DOHH2 (cell line): ENCODE measurements at regions not wholly inside any gene's neighbourhood (a gene's known extent, or its start where the extent isn't known, plus 50 kb on each side); places are given as distances from the start of the nearest gene placed in this dataset.

Experiments used
- H3F3A ChIP-seq: fragments of 200-600 bp; sonication (generic), shearing (Covaris generic); 2 replicates; pipeline ENCODE4 v1.6.0; 2016; ENCODE audit warnings: antibody characterized with exemption, mild to moderate bottlenecking; ENCODE audit not compliant: control insufficient read depth, insufficient read depth
- H3K27ac ChIP-seq: fragments of 200-600 bp; sonication (generic); 2 replicates; pipeline ENCODE4 v1.5.1; 2014; ENCODE audit warnings: low read depth, mild to moderate bottlenecking, low read length, moderate library complexity
- H3K27me3 ChIP-seq: fragments of 200-600 bp; sonication (generic); 2 replicates; pipeline ENCODE4 v1.6.1; 2014; ENCODE audit warnings: mild to moderate bottlenecking, low read length, mixed read lengths; ENCODE audit not compliant: control insufficient read depth
- H3K36me3 ChIP-seq: fragments of 200-600 bp; sonication (generic); 2 replicates; pipeline ENCODE4 v1.6.1; 2014; ENCODE audit warnings: mild to moderate bottlenecking, low read length, moderate library complexity, mixed read lengths; ENCODE audit not compliant: control insufficient read depth
- H3K4me1 ChIP-seq: fragments of 200-600 bp; sonication (generic); 2 replicates; pipeline ENCODE4 v1.6.1; 2014; ENCODE audit warnings: mild to moderate bottlenecking, low read length, mixed read lengths; ENCODE audit not compliant: control insufficient read depth
- H3K4me2 ChIP-seq: fragments of 200-600 bp; sonication (generic); 2 replicates; pipeline ENCODE4 v1.6.0; 2014; ENCODE audit warnings: mild to moderate bottlenecking, low read length, moderate library complexity
- H3K4me3 ChIP-seq: fragments of 200-600 bp; sonication (generic); 2 replicates; pipeline ENCODE4 v1.5.1; 2014; ENCODE audit warnings: mild to moderate bottlenecking, low read length, mixed read lengths
- H3K79me2 ChIP-seq: fragments of 200-600 bp; sonication (generic); 2 replicates; pipeline ENCODE4 v1.6.1; 2014; ENCODE audit warnings: mild to moderate bottlenecking, low read length, mixed read lengths; ENCODE audit not compliant: control insufficient read depth
- H3K9me2 ChIP-seq: fragments of 200-600 bp; sonication (generic); replicated peaks from 2 replicates; pipeline ENCODE4 v1.6.1; 2014; ENCODE audit warnings: mild to moderate bottlenecking, low read length, mixed read lengths; ENCODE audit not compliant: control insufficient read depth
- H3K9me3 ChIP-seq: fragments of 200-600 bp; sonication (generic); 2 replicates; pipeline ENCODE4 v1.6.1; 2014; ENCODE audit warnings: antibody characterized with exemption, low read length, mixed read lengths; ENCODE audit not compliant: control insufficient read depth, insufficient read depth
- H4K20me1 ChIP-seq: fragments of 200-600 bp; sonication (generic); 2 replicates; pipeline ENCODE4 v1.6.0; 2014; ENCODE audit warnings: low read depth, mild to moderate bottlenecking, antibody characterized with exemption, low read length, moderate library complexity; ENCODE audit not compliant: control insufficient read depth, insufficient read depth
- CTCF ChIP-seq: fragments of 200-600 bp; sonication (generic); IDR thresholded peaks from one replicate; pipeline ENCODE4 v1.5.1; 2014; ENCODE audit warnings: antibody characterized with exemption, mild to moderate bottlenecking, low read depth, low read length; ENCODE audit not compliant: poor library complexity, severe bottlenecking
- EZH2phosphoT487 ChIP-seq: fragments of 200-600 bp; sonication (generic); IDR thresholded peaks from 2 replicates; pipeline ENCODE4 v1.6.1; 2017; ENCODE audit warnings: borderline replicate concordance, mild to moderate bottlenecking, antibody characterized with exemption, low read length, moderate library complexity, mixed read lengths

- Histone ChIP-seq H3K27me3 (no peaks in the 10 kb centered on the region), H3K79me2 (no peaks in the 10 kb centered on the region), H3K9me2 (no peaks in the 10 kb centered on the region), H3K36me3 (no peaks in the 10 kb centered on the region), H3K27ac (no peak overlapping the region), H3K9me3 (no peaks in the 10 kb centered on the region), H4K20me1 (no peaks in the 10 kb centered on the region), H3K4me1 (peaks cover 4% of the 10 kb centered on the region), H3F3A (no peaks in the 10 kb centered on the region), H3K4me2 (no peak overlapping the region), H3K4me3 (no peak overlapping the region)
- TF ChIP-seq CTCF = no peak
- no peak for TF ChIP-seq EZH2phosphoT487
Measured at GRCh38 chr7:25432807-25433206, 204.5 kb upstream of the NPVF start.

GRCh38 chr7:25436413-25436812, 208.1 kb upstream of the NPVF start:
- Histone ChIP-seq H3K9me3 (peaks cover 4% of the 10 kb centered on the region; the same call in 1 of the 2 replicates), H3K4me1 (no peaks in the 10 kb centered on the region), H3K27me3 (no peaks in the 10 kb centered on the region), H3F3A (no peaks in the 10 kb centered on the region), H3K9me2 (no peaks in the 10 kb centered on the region), H3K79me2 (no peaks in the 10 kb centered on the region), H3K36me3 (no peaks in the 10 kb centered on the region), H3K27ac (no peak overlapping the region), H3K4me3 (no peak overlapping the region), H4K20me1 (no peaks in the 10 kb centered on the region), H3K4me2 (no peak overlapping the region)
- TF ChIP-seq EZH2phosphoT487 (no peak), CTCF (no peak)

- H3K9me3 ChIP-seq = peaks cover 6% of the 10 kb centered on the region; the same call in 1 of the 2 replicates
- H3K9me2 ChIP-seq = no peaks in the 10 kb centered on the region
- H3K4me1 ChIP-seq = no peaks in the 10 kb centered on the region
- TF ChIP-seq EZH2phosphoT487 (no peak), CTCF (no peak)
- H4K20me1 ChIP-seq = no peaks in the 10 kb centered on the region
- H3F3A ChIP-seq = no peaks in the 10 kb centered on the region
- no peak overlapping the region for H3K27ac ChIP-seq
- no peak overlapping the region for H3K4me2 ChIP-seq
- H3K79me2 ChIP-seq = no peaks in the 10 kb centered on the region
- H3K36me3 ChIP-seq = no peaks in the 10 kb centered on the region
- no peaks in the 10 kb centered on the region for H3K27me3 ChIP-seq
- no peak overlapping the region for H3K4me3 ChIP-seq
Measured at GRCh38 chr7:25437308-25437707, 209.0 kb upstream of the NPVF start.

GRCh38 chr7:25444991-25445390, 216.7 kb upstream of the NPVF start:
- no peaks in the 10 kb centered on the region for H3K27me3 ChIP-seq
- H3K27ac ChIP-seq = no peak overlapping the region
- no peak for TF ChIP-seq EZH2phosphoT487
- TF ChIP-seq CTCF = no peak
- H3K4me1 ChIP-seq = no peaks in the 10 kb centered on the region
- no peaks in the 10 kb centered on the region for H3K9me2 ChIP-seq
- no peak overlapping the region for H3K4me3 ChIP-seq
- H3K36me3 ChIP-seq = no peaks in the 10 kb centered on the region
- H4K20me1 ChIP-seq = no peaks in the 10 kb centered on the region
- peaks cover 11% of the 10 kb centered on the region; the same call in 1 of the 2 replicates for H3K9me3 ChIP-seq
- H3K4me2 ChIP-seq = no peak overlapping the region
- no peaks in the 10 kb centered on the region for H3K79me2 ChIP-seq
- H3F3A ChIP-seq = no peaks in the 10 kb centered on the region
